ENCODE measurements at regions not wholly inside any gene's neighbourhood (a gene's known extent, or its start where the extent isn't known, plus 50 kb on each side); places are given as distances from the start of the nearest gene placed in this dataset.
"Not testable (repeated sequence)": the region's sequence is repeated elsewhere in the genome, so short reads cannot be mapped to it uniquely, and the experiment has no call there.

GRCh38 chr12:90828621-90829020, 126.4 kb downstream of the CCER1 start:
- no peak for DNase-seq

- no peak for DNase-seq
Observed at GRCh38 chr12:90827567-90827966, 127.4 kb downstream of the CCER1 start.

- DNase-seq, result no peak
Observed at GRCh38 chr12:90826036-90826435, 128.9 kb downstream of the CCER1 start.

- DNase-seq, result no peak
Observed at GRCh38 chr12:90823859-90824258, 131.1 kb downstream of the CCER1 start.

- DNase-seq, result no peak
Observed at GRCh38 chr12:90819709-90820108, 135.3 kb downstream of the CCER1 start.

GRCh38 chr12:90816353-90817089, 138.5 kb downstream of the CCER1 start:
- DNase-seq, result no peak

- no peak for DNase-seq
Observed at GRCh38 chr12:90809940-90810339, 145.0 kb downstream of the CCER1 start.

GRCh38 chr12:90808568-90808967, 146.4 kb downstream of the CCER1 start:
- no peak for DNase-seq

GRCh38 chr12:90802727-90803126, 152.2 kb downstream of the CCER1 start:
- no peak for DNase-seq

- DNase-seq, result no peak
Observed at GRCh38 chr12:90801776-90802175, 153.2 kb downstream of the CCER1 start.

- DNase-seq, result no peak
Observed at GRCh38 chr12:90794212-90794611, 160.8 kb downstream of the CCER1 start.

- not testable (repeated sequence) for DNase-seq
Observed at GRCh38 chr12:90792718-90793117, 162.3 kb downstream of the CCER1 start.

GRCh38 chr12:90791445-90791844, 163.5 kb downstream of the CCER1 start:
- DNase-seq, result no peak

GRCh38 chr12:90790747-90791146, 164.2 kb downstream of the CCER1 start:
- no peak for DNase-seq

GRCh38 chr12:90773491-90773890, 181.5 kb downstream of the CCER1 start:
- no peak for DNase-seq

GRCh38 chr12:90770861-90771260, 184.1 kb downstream of the CCER1 start:
- DNase-seq, result no peak

- DNase-seq, result no peak
Observed at GRCh38 chr12:90757957-90758356, 197.0 kb downstream of the CCER1 start.

- DNase-seq, result no peak
Observed at GRCh38 chr12:90745211-90745610, 209.8 kb downstream of the CCER1 start.

GRCh38 chr12:90741611-90742010, 213.4 kb downstream of the CCER1 start:
- DNase-seq, result no peak

GRCh38 chr12:90729736-90730135, 225.2 kb downstream of the CCER1 start:
- no peak for DNase-seq

- DNase-seq, result no peak
Observed at GRCh38 chr12:90712671-90713070, 242.3 kb downstream of the CCER1 start.

GRCh38 chr12:90710711-90711110, 244.3 kb downstream of the CCER1 start:
- no peak for DNase-seq

- no peak for DNase-seq
Observed at GRCh38 chr12:90706036-90706435, 248.9 kb downstream of the CCER1 start.

- peak; percentile 7 for DNase-seq
Observed at GRCh38 chr12:90695415-90695814, 259.6 kb downstream of the CCER1 start.

GRCh38 chr12:90690120-90690519, 264.9 kb downstream of the CCER1 start:
- DNase-seq, result no peak
